H1 (cell line): ENCODE measurements at regions not wholly inside any gene's neighbourhood (a gene's known extent, or its start where the extent isn't known, plus 50 kb on each side); places are given as distances from the start of the nearest gene placed in this dataset.

Experiments used
- CTCF ChIA-PET: fragments of 300-600 bp; sonication (Branson Sonifier 250); formaldehyde crosslinking; loops from one replicate; lab custom pipeline; 2021; ENCODE audit not compliant: partially characterized antibody; lab: Charles Lee
- POLR2A ChIA-PET: fragments of 300-600 bp; sonication (Branson Sonifier 250); formaldehyde crosslinking; loops from one replicate; lab custom pipeline; 2021; ENCODE audit warnings: inconsistent platforms; ENCODE audit not compliant: partially characterized antibody; lab: Charles Lee
- DNase-seq, 2 experiments: peaks; one replicate each; pipeline versions ENCODE4 v3.0.0 to v3.0.0-alpha.2; 2010 to 2022; ENCODE audit warnings: low spot score in 2 of 2, low read depth in 1 of 2, mixed read lengths in 1 of 2
- FAIRE-seq: peaks from 2 replicates; lab custom pipeline; 2011; peaks lifted over from hg19 to GRCh38; lab: Jason Lieb, UNC
- H2AFZ ChIP-seq: 2 replicates; pipeline ENCODE4 v1.8.1; 2012; ENCODE audit warnings: low read length, inconsistent platforms
- H2AK5ac ChIP-seq: 2 replicates; pipeline ENCODE4 v1.6.1; 2013; ENCODE audit warnings: low read depth, low read length
- H2BK120ac ChIP-seq: replicated peaks from 2 replicates; pipeline ENCODE3; 2013; ENCODE audit warnings: low read depth, low read length, inconsistent platforms
- H2BK12ac ChIP-seq: 2 replicates; pipeline ENCODE4 v1.6.1; 2013; ENCODE audit warnings: low read depth, low read length
- H2BK15ac ChIP-seq: 2 replicates; pipeline ENCODE4 v1.6.1; 2013; ENCODE audit warnings: low read length
- H2BK20ac ChIP-seq: 2 replicates; pipeline ENCODE4 v1.6.1; 2013; ENCODE audit warnings: low read length
- H2BK5ac ChIP-seq: 2 replicates; pipeline ENCODE4 v1.6.1; 2013; ENCODE audit warnings: low read depth, low read length
- H3K14ac ChIP-seq: 2 replicates; pipeline ENCODE4 v1.6.1; 2013; ENCODE audit warnings: inconsistent platforms; ENCODE audit not compliant: insufficient read length
- H3K18ac ChIP-seq: 2 replicates; pipeline ENCODE4 v1.6.1; 2013; ENCODE audit warnings: low read length; ENCODE audit errors: extremely low read depth
- H3K23ac ChIP-seq: 2 replicates; pipeline ENCODE4 v1.6.1; 2013; ENCODE audit warnings: inconsistent platforms; ENCODE audit not compliant: insufficient read length
- H3K23me2 ChIP-seq: 2 replicates; pipeline ENCODE4 v1.6.1; 2013; ENCODE audit warnings: low read depth, low read length
- H3K27ac ChIP-seq: 2 replicates; pipeline ENCODE4 v1.6.1; 2011; ENCODE audit warnings: low read depth, low read length, inconsistent platforms
- H3K27me3 ChIP-seq, 4 experiments: replicated peaks in 1 of 4; 1 replicate in 1 of 4; 2 replicates in 3 of 4; pipeline versions ENCODE4 v1.6.1 to v1.8.1; 2011 to 2013; ENCODE audit warnings: low read length in 3 of 4, mild to moderate bottlenecking in 3 of 4, inconsistent platforms in 2 of 4, mixed read lengths in 2 of 4, moderate library complexity in 1 of 4; ENCODE audit not compliant: control insufficient read depth in 3 of 4, insufficient read depth in 3 of 4; ENCODE audit errors: extremely low read depth in 1 of 4
- H3K36me3 ChIP-seq, 4 experiments: 2 replicates each; pipeline versions ENCODE4 v1.6.1 to v1.8.1; 2011 to 2013; ENCODE audit warnings: mild to moderate bottlenecking in 4 of 4, low read length in 3 of 4, moderate library complexity in 2 of 4, control low read depth in 1 of 4, inconsistent platforms in 1 of 4; ENCODE audit not compliant: insufficient read depth in 4 of 4, control insufficient read depth in 2 of 4
- H3K4ac ChIP-seq: replicated peaks from 2 replicates; pipeline ENCODE3; 2013; ENCODE audit warnings: low read length, low read depth, mixed read lengths, inconsistent platforms; ENCODE audit not compliant: insufficient read length
- H3K4me1 ChIP-seq, 4 experiments: replicated peaks in 1 of 4; 1 replicate in 1 of 4; 2 replicates in 3 of 4; pipeline versions ENCODE4 v1.6.1 to v1.8.1; 2011 to 2013; ENCODE audit warnings: low read length in 3 of 4, inconsistent platforms in 2 of 4, mixed read lengths in 1 of 4; ENCODE audit not compliant: insufficient read depth in 4 of 4, control insufficient read depth in 3 of 4
- H3K4me2 ChIP-seq, 2 experiments: 2 replicates each; pipeline versions ENCODE4 v1.6.1 to v1.8.1; 2011 to 2013; ENCODE audit warnings: low read depth in 2 of 2, low read length in 2 of 2, control low read depth in 1 of 2, inconsistent platforms in 1 of 2, mild to moderate bottlenecking in 1 of 2; ENCODE audit not compliant: insufficient read depth in 1 of 2
- H3K4me3 ChIP-seq, 4 experiments: fragments of 200-600, 300-600 bp in 1 of 4; sonication (generic), shearing (Covaris generic), sonication (Bioruptor Twin) in 1 of 4; 2 replicates each; pipeline versions ENCODE4 v1.5.1 to v1.8.1; 2011 to 2016; ENCODE audit warnings: low read length in 4 of 4, low read depth in 3 of 4, control low read depth in 2 of 4, inconsistent platforms in 2 of 4, mild to moderate bottlenecking in 2 of 4, mixed read lengths in 1 of 4, moderate library complexity in 1 of 4; ENCODE audit not compliant: insufficient read depth in 2 of 4; ENCODE audit errors: extremely low read depth in 1 of 4
- H3K56ac ChIP-seq: replicated peaks from 2 replicates; pipeline ENCODE3; 2013; ENCODE audit warnings: low read depth, mild to moderate bottlenecking, mixed read lengths, low read length, inconsistent platforms; ENCODE audit not compliant: insufficient read length
- H3K79me1 ChIP-seq: 2 replicates; pipeline ENCODE4 v1.6.1; 2013; ENCODE audit warnings: low read depth, low read length, control low read depth
- H3K79me2 ChIP-seq, 2 experiments: 2 replicates each; pipeline versions ENCODE4 v1.6.1 to v1.8.1; 2012 to 2013; ENCODE audit warnings: low read length in 2 of 2, mild to moderate bottlenecking in 2 of 2, inconsistent platforms in 1 of 2; ENCODE audit not compliant: insufficient read depth in 2 of 2, control insufficient read depth in 1 of 2
- H3K9ac ChIP-seq, 4 experiments: replicated peaks in 1 of 4; 1 replicate in 1 of 4; 2 replicates in 3 of 4; pipeline versions ENCODE4 v1.6.1 to v1.8.1; 2011 to 2013; ENCODE audit warnings: low read depth in 3 of 4, low read length in 3 of 4, control low read depth in 2 of 4, mild to moderate bottlenecking in 2 of 4, moderate library complexity in 2 of 4, inconsistent platforms in 1 of 4; ENCODE audit errors: extremely low read depth in 1 of 4
- H3K9me3 ChIP-seq, 2 experiments: 2 replicates each; pipeline versions ENCODE4 v1.6.1 to v1.8.1; 2012 to 2013; ENCODE audit warnings: mild to moderate bottlenecking in 2 of 2, moderate library complexity in 2 of 2, control low read depth in 1 of 2, inconsistent platforms in 1 of 2, low read depth in 1 of 2, low read length in 1 of 2, mixed read lengths in 1 of 2; ENCODE audit not compliant: insufficient read depth in 2 of 2
- H4K20me1 ChIP-seq, 2 experiments: replicated peaks in 1 of 2; 2 replicates each; pipeline versions ENCODE3 to v1.8.1; 2011 to 2013; ENCODE audit warnings: inconsistent platforms in 2 of 2, low read length in 2 of 2, mild to moderate bottlenecking in 1 of 2; ENCODE audit not compliant: insufficient read depth in 2 of 2, control insufficient read depth in 1 of 2
- H4K5ac ChIP-seq: 2 replicates; pipeline ENCODE4 v1.6.1; 2013; ENCODE audit warnings: low read length, low read depth, mixed read lengths, inconsistent platforms; ENCODE audit not compliant: insufficient read length
- H4K8ac ChIP-seq: 2 replicates; pipeline ENCODE4 v1.8.0; 2013; ENCODE audit warnings: mild to moderate bottlenecking, moderate library complexity, low read length, inconsistent platforms; ENCODE audit not compliant: insufficient read depth; ENCODE audit errors: extremely low read depth
- H4K91ac ChIP-seq: replicated peaks from 2 replicates; pipeline ENCODE3; 2013; ENCODE audit warnings: low read length, mixed read lengths, inconsistent platforms; ENCODE audit not compliant: insufficient read length
- CBX8 ChIP-seq: fragments of 300-800, 300-1000 bp; sonication (generic); IDR thresholded peaks from 2 replicates; pipeline ENCODE4 v1.7.1; 2016; ENCODE audit warnings: low read depth, low read length, borderline replicate concordance
- CHD1 ChIP-seq: IDR thresholded peaks from 2 replicates; pipeline ENCODE4 v1.6.1; 2012; ENCODE audit warnings: low read depth, low read length, improper control_type of control experiment
- NANOG ChIP-seq: IDR thresholded peaks from 2 replicates; pipeline ENCODE4 v1.6.1; 2011; ENCODE audit warnings: low read length, low read depth, mild to moderate bottlenecking, inconsistent platforms; ENCODE audit not compliant: insufficient read depth, poor library complexity, severe bottlenecking
- NRF1 ChIP-seq: IDR thresholded peaks from 2 replicates; pipeline ENCODE4 v1.6.1; 2011; ENCODE audit warnings: mild to moderate bottlenecking, low read depth, low read length, improper control_type of control experiment
- RBBP5 ChIP-seq: IDR thresholded peaks from 2 replicates; pipeline ENCODE4 v1.7.1; 2012; ENCODE audit warnings: low read depth, mild to moderate bottlenecking, inconsistent platforms, low read length, moderate library complexity, borderline replicate concordance
- RXRA ChIP-seq: IDR thresholded peaks from 2 replicates; pipeline ENCODE4 v1.6.1; 2011; ENCODE audit warnings: low read depth, mild to moderate bottlenecking, low read length, moderate library complexity; ENCODE audit not compliant: insufficient read depth
- SP1 ChIP-seq: IDR thresholded peaks from 2 replicates; pipeline ENCODE4 v1.6.1; 2011; ENCODE audit warnings: low read depth, low read length
- TBP ChIP-seq: IDR thresholded peaks from 2 replicates; pipeline ENCODE4 v1.6.1; 2011; ENCODE audit warnings: low read depth, low read length, improper control_type of control experiment
- WGBS, 2 experiments: shearing (Covaris generic) in 1 of 2; methylation state at CpG; one replicate each; pipeline versions ENCODE4 v1.1.6 to v1.1.7; 2013 to 2015; ENCODE audit warnings: low lambda C conversion rate in 2 of 2, mixed read lengths in 2 of 2, inconsistent platforms in 1 of 2, low coverage in 1 of 2, missing lambda C conversion rate in 1 of 2; ENCODE audit not compliant: insufficient replicate concordance in 2 of 2, insufficient coverage in 1 of 2, insufficient read length in 1 of 2; ENCODE audit errors: extremely low coverage in 1 of 2, missing lambda C conversion rate in 1 of 2; 5-methylcytosine and 5-hydroxymethylcytosine counted together
- TF ChIP-seq, protein P1 (sequence below): IDR thresholded peaks from 2 replicates; pipeline ENCODE4 v1.6.1; 2012; ENCODE audit warnings: low read length, inconsistent platforms

DNA sequence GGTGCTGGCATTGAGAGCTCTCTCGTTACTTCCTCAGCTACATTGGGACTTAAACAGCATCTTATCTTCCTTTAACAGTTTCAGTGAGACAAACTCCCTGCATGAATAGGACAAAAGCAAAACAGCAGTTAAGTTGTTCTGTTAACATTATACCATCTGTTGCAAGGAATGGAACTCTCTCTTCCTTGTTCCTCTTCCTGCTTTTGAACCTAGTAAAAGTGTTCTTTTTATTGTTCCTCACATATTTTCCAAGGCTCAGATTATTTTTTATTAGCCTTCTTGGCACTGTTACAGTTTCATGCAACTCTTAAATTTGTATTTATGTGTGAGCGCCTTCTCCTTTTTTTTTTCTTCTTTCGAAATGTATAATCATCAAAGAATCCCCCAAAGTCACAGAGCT, 202.6 kb upstream of the UFM1 start:
- Histone ChIP-seq H2BK5ac (no peak overlapping the region), H3K56ac (no peak overlapping the region), H3K9ac (no peak overlapping the region), H2AK5ac (no peak overlapping the region), H2BK120ac (no peak overlapping the region), H3K14ac (no peak overlapping the region), H2BK20ac (no peak overlapping the region), H4K5ac (no peak overlapping the region), H3K27ac (no peak overlapping the region), H3K4me1 (no peaks in the 10 kb centered on the region), H2BK15ac (no peak overlapping the region), H3K23ac (no peak overlapping the region), H4K8ac (no peak overlapping the region), H3K4me3 (no peak overlapping the region), H3K36me3 (no peaks in the 10 kb centered on the region; a peak in 1 of 8 replicates), H3K18ac (no peak overlapping the region), H4K20me1 (no peaks in the 10 kb centered on the region), H3K79me1 (no peaks in the 10 kb centered on the region), H3K4ac (no peak overlapping the region), H3K4me2 (no peak overlapping the region), H3K23me2 (no peaks in the 10 kb centered on the region), H4K91ac (no peak overlapping the region), H3K79me2 (no peaks in the 10 kb centered on the region), H3K9me3 (no peaks in the 10 kb centered on the region), H2BK12ac (no peak overlapping the region), H3K27me3 (no peaks in the 10 kb centered on the region), H2AFZ (no peak overlapping the region)
- DNase-seq = no peak
- ChIA-PET POLR2A (no interaction called here), CTCF (no interaction called here)
- TF ChIP-seq CBX8 (no peak), SP1 (no peak), NANOG (no peak), RBBP5 (no peak), CHD1 (no peak), RXRA (no peak), TBP (no peak), NRF1 (no peak)
- TF ChIP-seq, protein P1, sequence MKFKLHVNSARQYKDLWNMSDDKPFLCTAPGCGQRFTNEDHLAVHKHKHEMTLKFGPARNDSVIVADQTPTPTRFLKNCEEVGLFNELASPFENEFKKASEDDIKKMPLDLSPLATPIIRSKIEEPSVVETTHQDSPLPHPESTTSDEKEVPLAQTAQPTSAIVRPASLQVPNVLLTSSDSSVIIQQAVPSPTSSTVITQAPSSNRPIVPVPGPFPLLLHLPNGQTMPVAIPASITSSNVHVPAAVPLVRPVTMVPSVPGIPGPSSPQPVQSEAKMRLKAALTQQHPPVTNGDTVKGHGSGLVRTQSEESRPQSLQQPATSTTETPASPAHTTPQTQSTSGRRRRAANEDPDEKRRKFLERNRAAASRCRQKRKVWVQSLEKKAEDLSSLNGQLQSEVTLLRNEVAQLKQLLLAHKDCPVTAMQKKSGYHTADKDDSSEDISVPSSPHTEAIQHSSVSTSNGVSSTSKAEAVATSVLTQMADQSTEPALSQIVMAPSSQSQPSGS = no peak
- FAIRE-seq = no peak
- WGBS, 2 experiments = 85% methylated on average over 3 of the region's 3 CpGs; no CpG with 5 or more reads in 1 of the 2 experiments
